ENCODE measurements at regions not wholly inside any gene's neighbourhood (a gene's known extent, or its start where the extent isn't known, plus 50 kb on each side); places are given as distances from the start of the nearest gene placed in this dataset.

- H4K20me1 ChIP-seq (ENCODE audit: low read depth, low read length), result no peaks in the 10 kb centered on the region
- H3K36me3 ChIP-seq (ENCODE audit: low read length), result no peaks in the 10 kb centered on the region
- H3K27me3 ChIP-seq (ENCODE audit: low read length), result no peaks in the 10 kb centered on the region
- no peaks in the 10 kb centered on the region for H3K9me3 ChIP-seq (ENCODE audit: insufficient read depth, low read length)
- peak overlapping the region; percentile 30; the same call in 1 of the 2 replicates for H3K9ac ChIP-seq (ENCODE audit: low read length)
- H3K27ac ChIP-seq (ENCODE audit: low read depth, low read length), result peak overlapping the region; percentile 87
- H3K79me2 ChIP-seq (ENCODE audit: insufficient read depth, low read length), result peaks cover 5% of the 10 kb centered on the region; the same call in 1 of the 2 replicates
- H2AFZ ChIP-seq (ENCODE audit: low read depth, low read length, severe bottlenecking), result no peak overlapping the region
- peak overlapping the region; percentile 63 for H3K4me2 ChIP-seq (ENCODE audit: low read depth, low read length, poor library complexity, severe bottlenecking)
- peaks cover 42% of the 10 kb centered on the region for H3F3A ChIP-seq (ENCODE audit: insufficient read depth)
- TF ChIP-seq, protein P1, sequence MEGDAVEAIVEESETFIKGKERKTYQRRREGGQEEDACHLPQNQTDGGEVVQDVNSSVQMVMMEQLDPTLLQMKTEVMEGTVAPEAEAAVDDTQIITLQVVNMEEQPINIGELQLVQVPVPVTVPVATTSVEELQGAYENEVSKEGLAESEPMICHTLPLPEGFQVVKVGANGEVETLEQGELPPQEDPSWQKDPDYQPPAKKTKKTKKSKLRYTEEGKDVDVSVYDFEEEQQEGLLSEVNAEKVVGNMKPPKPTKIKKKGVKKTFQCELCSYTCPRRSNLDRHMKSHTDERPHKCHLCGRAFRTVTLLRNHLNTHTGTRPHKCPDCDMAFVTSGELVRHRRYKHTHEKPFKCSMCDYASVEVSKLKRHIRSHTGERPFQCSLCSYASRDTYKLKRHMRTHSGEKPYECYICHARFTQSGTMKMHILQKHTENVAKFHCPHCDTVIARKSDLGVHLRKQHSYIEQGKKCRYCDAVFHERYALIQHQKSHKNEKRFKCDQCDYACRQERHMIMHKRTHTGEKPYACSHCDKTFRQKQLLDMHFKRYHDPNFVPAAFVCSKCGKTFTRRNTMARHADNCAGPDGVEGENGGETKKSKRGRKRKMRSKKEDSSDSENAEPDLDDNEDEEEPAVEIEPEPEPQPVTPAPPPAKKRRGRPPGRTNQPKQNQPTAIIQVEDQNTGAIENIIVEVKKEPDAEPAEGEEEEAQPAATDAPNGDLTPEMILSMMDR (IDR thresholded peaks at IDR 0.05; ENCODE audit: insufficient read depth, low read length, poor library complexity, severe bottlenecking), result no peak
- TF ChIP-seq EZH2phosphoT487 (conservative IDR thresholded peaks at IDR 0.05; ENCODE audit: low read length), result no peak
- H3K4me3 ChIP-seq (ENCODE audit: insufficient read depth, low read length, poor library complexity, severe bottlenecking), result no peak overlapping the region
- H3K9me2 ChIP-seq (replicated peaks; ENCODE audit: insufficient read depth, low read length), result no peaks in the 10 kb centered on the region
These were observed 76.0 kb downstream of the PTHLH start for GRCh38 chr12:27896419-27896990.

DNA sequence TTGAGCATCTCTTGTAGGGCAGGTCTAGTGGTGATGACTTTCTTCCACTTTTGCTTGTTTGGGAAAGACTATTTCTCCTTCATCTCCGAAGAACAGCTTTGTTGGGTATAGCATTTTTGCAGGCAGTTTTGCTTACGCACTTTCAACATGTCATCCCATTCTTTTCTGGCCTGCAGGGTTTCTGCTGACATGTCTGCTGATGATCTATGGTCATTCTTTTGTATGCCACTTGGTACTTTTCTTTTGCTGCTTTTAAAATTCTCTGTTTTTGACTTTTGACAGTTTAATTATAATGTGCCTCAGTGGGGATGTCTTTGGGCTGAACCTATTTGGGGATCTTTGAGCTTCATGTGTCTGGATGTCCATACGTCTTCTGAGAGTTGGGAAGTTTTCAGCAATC lies 78.2 kb downstream of the PTHLH start:
- Histone ChIP-seq H3K79me2 (ENCODE audit: insufficient read depth, low read length) (peaks cover 7% of the 10 kb centered on the region), H2AFZ (ENCODE audit: low read depth, low read length, severe bottlenecking) (no peak overlapping the region), H4K20me1 (ENCODE audit: low read depth, low read length) (no peaks in the 10 kb centered on the region), H3K9me3 (ENCODE audit: insufficient read depth, low read length) (no peaks in the 10 kb centered on the region), H3F3A (ENCODE audit: insufficient read depth) (peaks cover 47% of the 10 kb centered on the region), H3K9ac (ENCODE audit: low read length) (peak overlapping the region; percentile 29), H3K4me3 (ENCODE audit: insufficient read depth, low read length, poor library complexity, severe bottlenecking) (peak overlapping the region; percentile 7), H3K36me3 (ENCODE audit: low read length) (no peaks in the 10 kb centered on the region), H3K27ac (ENCODE audit: low read depth, low read length) (peak overlapping the region; percentile 87), H3K4me2 (ENCODE audit: low read depth, low read length, poor library complexity, severe bottlenecking) (peak overlapping the region; percentile 63), H3K27me3 (ENCODE audit: low read length) (no peaks in the 10 kb centered on the region), H3K9me2 (replicated peaks; ENCODE audit: insufficient read depth, low read length) (no peaks in the 10 kb centered on the region)
- TF ChIP-seq, protein P1 (IDR thresholded peaks at IDR 0.05; ENCODE audit: insufficient read depth, low read length, poor library complexity, severe bottlenecking), result no peak
- no peak for TF ChIP-seq EZH2phosphoT487 (conservative IDR thresholded peaks at IDR 0.05; ENCODE audit: low read length)

GRCh38 chr12:27879708-27880107 lies 92.8 kb downstream of the PTHLH start:
- H3K4me2 ChIP-seq (ENCODE audit: low read depth, low read length, poor library complexity, severe bottlenecking), result no peak overlapping the region
- no peaks in the 10 kb centered on the region for H3K27me3 ChIP-seq (ENCODE audit: low read length)
- no peak overlapping the region for H3K27ac ChIP-seq (ENCODE audit: low read depth, low read length)
- H2AFZ ChIP-seq (ENCODE audit: low read depth, low read length, severe bottlenecking), result no peak overlapping the region
- TF ChIP-seq, protein P1 (IDR thresholded peaks at IDR 0.05; ENCODE audit: insufficient read depth, low read length, poor library complexity, severe bottlenecking), result no peak
- no peak for TF ChIP-seq EZH2phosphoT487 (conservative IDR thresholded peaks at IDR 0.05; ENCODE audit: low read length)
- H3K9me2 ChIP-seq (replicated peaks; ENCODE audit: insufficient read depth, low read length), result no peaks in the 10 kb centered on the region
- no peaks in the 10 kb centered on the region for H3K36me3 ChIP-seq (ENCODE audit: low read length)
- no peaks in the 10 kb centered on the region for H4K20me1 ChIP-seq (ENCODE audit: low read depth, low read length)
- no peak overlapping the region for H3K4me3 ChIP-seq (ENCODE audit: insufficient read depth, low read length, poor library complexity, severe bottlenecking)
- H3K79me2 ChIP-seq (ENCODE audit: insufficient read depth, low read length), result 0 out of 2 replicates have a peak, but pooled peaks cover 4% of the 10 kb centered on the region
- H3F3A ChIP-seq (ENCODE audit: insufficient read depth), result peaks cover 2% of the 10 kb centered on the region; the same call in 1 of the 2 replicates
- H3K9ac ChIP-seq (ENCODE audit: low read length), result no peak overlapping the region
- no peaks in the 10 kb centered on the region for H3K9me3 ChIP-seq (ENCODE audit: insufficient read depth, low read length)
